Stimulated activated CD4-positive, alpha-beta T cell treated with anti-CD3 and anti-CD28 coated beads, TNF-alpha, amount 100 ng/mL, for 4 hours (primary cell): ENCODE measurements at regions not wholly inside any gene's neighbourhood (a gene's known extent, or its start where the extent isn't known, plus 50 kb on each side); places are given as distances from the start of the nearest gene placed in this dataset.

Experiments
- DNase-seq, 3 experiments: peaks; one replicate each; pipeline ENCODE4 v3.0.0-alpha.2; 2020; ENCODE audit warnings: low read depth in 3 of 3

DNA sequence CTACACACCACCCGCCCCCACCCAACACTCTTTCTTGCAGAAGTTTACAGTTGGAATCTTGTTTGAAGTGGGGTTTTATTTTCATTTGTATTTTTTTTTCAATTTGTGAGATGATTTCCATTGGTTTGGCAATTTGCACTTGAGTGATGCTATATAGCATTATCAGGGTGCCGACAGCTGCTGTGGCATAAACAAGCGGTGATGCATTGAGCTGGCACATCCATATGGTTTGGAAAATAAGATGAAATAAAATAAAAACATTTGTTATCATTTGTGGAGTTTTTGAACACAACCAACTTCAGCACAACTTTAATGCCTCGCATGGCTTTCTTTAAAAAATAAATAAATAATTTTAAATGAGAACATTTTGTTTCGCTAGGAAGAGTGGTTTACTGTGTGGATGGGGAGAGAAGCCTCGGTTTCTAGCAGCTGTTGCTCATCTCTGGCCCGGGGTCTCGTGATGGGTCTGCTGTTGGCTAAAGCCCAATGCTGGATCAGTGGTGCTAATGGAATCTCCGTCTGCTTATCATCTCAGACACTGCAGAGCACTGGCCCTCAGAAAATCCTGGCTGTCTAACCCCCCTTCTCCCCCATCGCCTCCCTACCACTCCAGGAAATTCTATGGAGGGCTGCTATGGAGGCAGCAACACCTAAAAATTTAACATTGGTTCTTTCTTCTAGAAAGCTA is 192.3 kb upstream of the MAF start:
- DNase-seq = no peak

DNA sequence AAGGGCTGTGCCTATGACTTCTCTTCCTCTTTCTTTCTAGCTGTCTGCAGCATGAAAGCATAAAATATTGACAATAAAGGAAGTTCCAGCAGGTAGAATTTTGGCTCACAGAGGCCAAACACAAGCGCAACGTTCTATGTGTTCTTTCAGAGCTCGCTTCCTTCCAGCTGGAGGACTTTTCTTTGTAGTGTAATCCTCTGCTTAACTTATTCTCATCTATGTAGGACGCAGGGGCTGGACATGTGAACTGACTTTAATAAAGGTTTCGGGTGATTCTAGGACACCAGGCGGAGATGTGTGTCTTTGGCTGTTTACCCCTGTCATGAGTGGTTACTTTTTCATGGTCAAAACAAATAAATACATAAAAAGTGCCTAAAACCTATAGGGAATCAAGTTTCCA is 191.5 kb upstream of the MAF start:
- no peak for DNase-seq

DNA sequence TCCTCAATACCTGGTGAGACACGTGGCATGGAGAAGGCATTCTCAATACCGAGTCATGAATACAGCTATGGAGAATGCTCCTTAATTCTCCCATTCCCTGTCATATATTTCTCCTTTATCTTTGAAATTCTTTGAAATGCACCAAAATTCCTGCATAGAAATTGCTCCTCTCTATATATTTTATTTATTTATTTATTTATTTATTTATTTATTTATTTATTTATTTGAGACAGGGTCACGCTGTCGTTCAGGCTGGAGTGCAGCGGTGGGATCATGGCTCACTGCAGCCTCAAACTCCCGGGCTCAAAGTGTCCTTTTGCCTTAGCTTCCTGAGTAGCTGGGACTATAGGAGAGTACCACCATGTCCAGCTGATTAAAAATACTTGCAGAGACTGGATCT is 190.3 kb upstream of the MAF start:
- no peak for DNase-seq

DNA sequence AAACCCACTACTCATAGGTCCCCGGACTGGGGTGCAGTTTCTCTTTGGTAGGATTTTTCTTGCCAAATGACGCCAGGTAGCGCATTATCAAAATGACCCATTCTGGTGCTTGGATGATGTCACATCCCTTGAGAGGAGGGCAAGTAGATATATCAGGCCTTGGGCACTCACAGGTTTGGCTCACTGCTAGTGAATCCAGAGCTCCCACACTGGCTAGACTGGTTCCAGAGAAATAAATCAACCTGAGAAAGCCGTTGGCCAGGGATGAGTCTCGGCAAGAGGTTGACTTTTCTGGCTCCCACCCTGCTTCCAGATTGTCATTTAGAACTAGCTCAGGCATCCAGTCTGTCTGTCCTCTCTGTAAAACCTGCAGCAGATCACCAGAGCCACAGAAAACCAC is 188.4 kb upstream of the MAF start:
- no peak for DNase-seq

DNA sequence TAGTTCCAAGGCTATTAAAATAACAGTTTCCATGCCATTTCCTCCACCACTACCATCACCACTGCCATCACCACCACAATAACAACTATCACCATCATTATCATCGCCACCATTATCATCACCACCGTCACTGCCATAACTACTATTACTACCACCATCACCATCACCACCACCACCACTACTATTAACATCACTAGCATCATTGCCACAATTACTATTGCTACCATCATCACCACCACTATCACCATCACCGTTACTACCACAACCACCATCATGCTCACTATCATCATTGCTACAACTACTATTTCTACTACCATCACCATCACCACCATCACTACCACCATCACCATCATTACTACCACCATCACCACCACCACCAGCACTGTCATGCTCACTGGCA is 185.9 kb upstream of the MAF start:
- no peak for DNase-seq

DNA sequence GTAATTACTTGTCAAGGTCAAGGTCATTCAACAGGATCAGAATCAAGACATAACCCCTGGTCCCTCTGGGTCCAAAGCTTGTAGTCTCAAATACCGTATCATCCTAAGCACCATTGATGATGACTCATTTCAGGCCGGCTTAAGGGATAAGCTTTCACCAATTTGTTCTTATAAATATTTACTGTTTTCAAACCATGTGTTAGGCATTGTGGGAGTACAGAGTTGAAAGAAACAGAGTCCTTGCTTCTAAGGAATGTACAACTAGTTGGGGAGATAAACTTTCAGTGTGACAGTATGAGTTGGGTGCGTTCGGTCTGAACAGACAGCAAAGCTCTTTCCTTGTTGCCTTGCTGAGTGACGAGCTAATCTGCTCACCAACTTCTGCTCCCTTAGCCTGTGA is 183.5 kb upstream of the MAF start:
- DNase-seq = no peak

DNA sequence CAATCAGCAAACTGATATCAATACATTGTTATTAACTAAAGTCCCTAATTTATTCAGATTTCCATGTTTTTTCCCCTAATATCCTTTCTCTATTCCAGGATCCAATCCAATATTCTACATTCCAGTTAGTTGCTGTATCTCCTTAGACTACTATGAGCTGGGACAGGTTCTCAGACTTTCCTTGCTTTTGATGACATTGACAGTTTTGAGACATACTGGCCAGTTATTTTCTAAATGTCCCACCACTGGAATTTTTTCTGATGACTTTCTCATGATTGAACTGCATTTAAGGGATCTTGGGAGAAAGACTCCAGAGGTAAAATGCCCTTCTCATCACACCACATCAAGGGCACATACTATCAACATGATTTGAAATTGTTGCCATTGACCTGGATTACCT is 177.1 kb upstream of the MAF start:
- DNase-seq = no peak

DNA sequence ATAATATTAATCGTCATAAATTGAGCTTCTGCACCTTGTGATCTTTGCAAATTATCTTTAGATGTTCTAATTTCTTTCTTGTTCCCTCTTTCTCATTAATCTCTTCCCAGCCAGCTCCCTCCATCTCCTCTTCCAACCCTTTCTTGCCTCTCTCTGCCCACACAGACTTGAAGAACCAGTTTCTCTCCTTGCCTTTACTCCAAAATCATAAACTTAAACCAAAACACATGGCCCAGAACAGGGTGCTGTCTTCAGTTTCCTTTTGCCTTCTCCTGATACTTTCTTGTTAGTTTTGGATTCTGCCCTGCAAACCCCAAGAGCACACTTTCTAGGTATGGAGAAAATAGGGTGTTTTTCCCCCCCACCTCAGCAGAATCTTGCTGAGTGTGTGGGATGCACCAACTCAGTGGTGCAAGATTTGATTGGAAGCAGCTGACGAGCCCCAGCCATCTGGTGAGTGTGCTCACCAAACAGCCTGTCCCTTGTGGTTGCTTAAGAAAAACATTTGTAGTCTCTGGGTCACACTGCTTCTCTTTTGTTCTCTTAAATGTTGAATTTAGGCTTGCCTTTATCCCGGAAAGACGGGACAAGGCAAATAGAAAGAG is 175.8 kb upstream of the MAF start:
- no peak for DNase-seq

DNA sequence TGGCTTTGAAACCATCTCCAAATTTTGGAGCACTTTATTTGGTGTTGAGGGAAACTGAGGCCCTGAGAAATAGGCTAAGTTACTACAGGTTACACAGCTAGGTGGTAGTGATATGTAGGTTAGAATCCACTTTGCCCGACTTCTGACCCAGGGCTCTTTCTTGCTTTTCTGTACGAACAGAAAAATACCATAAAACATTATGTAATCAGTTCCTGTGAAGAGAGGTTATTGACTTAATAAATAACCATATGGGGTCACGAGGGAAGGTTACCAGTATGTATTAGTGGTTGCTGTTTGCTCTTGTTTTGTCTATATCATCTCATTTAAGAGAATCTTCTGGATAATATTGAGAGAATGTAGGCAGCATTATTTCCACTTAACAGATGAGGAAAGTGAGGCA is 172.2 kb upstream of the MAF start:
- DNase-seq = no peak

DNA sequence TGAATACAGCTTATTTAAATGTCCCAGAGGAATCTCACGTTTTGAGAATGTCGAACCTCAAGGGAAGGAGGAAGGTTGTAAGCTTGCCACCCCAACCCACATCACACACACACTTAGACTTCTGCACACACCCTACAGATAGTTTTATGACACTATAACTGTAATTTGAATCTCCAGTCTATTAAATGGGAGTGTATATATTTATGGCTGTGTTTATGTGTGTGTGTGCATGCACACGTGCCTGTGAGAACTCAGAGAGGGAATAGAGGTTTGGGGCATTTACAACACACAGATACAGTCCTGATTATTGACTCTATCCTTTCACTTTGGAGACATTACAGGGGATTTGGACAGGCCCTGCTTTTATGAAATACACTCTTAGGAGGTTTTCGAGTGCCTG is 171.5 kb upstream of the MAF start:
- no peak for DNase-seq

DNA sequence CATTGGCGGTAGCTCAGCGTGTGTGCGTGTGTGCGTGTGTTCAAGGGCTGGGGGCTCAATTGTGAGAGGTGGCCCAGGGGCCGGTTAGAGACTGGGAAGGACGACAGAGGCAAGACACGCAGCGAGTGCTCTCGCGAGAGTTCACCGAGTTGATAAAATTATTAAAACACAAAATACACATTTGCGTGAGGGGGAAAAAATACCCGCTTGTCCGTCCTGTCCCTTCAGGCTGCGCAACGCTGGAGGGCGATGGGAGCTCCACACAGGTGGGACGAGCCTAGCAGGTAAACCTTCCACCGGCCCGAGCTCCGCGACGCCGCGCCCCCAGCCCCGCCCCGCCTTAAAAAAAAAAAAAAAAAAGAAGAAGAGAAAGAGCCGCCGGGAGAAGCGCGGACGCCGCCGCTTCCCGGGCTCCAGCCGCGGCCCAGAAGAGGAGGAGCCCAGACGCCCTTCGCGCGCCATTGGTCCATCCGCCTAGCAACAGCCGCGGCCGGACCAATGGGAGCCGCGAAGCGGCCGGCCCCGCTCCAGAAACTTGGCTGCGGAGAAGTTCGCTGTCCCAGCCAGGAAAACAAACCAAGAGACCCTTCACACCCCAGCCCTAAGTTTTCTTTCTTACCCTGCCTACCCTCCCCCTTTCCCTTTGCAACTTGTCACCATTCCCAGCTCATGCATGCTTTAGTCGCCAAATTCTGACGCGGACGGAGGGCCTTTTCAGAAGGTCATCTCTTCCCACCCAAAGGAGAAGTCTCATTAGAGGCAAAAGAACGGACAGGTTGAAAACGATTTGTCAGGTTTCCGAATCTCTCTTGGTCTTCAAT is 169.9 kb upstream of the MAF start:
- DNase-seq = peak; percentile 21 to 36 (median 24)

DNA sequence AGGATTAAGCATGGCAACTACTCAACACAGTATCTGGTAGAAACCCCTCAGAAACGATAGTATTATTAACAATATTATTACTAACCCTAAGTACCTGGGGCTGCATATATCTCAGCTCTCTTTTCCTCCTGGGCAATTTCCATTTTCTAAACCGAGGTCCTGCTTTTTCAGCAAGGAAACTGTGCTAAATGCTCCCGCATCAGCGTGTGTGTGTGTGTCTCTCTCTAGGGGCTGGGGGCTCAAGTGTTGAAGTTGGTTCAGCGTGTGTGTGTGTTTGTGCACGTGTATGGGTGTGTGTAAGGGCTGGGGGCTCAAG is 169.3 kb upstream of the MAF start:
- DNase-seq = no peak

DNA sequence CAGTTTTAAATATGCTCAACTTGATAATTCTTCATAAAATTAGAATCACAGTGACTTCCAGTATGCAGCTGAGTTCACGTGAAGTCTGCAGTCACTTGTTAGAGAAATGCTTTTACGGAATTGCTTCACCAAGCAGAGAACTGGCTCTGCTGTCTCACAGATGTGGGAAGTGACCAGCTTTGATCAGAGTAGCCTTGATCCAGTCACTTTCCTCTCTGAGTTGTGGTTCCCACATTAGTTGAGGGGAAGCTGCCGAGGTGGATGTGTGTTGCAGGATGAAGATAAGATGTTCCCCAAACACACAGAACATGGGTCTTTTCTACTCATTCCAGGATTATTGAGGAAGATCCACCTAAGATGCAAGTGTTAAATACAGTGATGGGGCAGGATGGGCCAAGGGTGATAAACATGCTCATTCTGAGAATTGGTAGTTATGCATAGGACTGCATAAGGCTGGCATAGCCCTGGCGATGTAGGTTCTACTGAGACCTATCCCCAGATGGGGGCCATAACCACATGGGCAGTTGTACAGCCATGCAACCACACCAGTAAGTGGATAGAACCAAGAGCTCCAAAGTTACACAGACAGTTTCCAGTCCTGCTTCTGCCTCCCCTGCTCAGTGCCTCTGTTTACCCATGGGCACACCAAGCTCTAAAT is 168.9 kb upstream of the MAF start:
- no peak for DNase-seq

DNA sequence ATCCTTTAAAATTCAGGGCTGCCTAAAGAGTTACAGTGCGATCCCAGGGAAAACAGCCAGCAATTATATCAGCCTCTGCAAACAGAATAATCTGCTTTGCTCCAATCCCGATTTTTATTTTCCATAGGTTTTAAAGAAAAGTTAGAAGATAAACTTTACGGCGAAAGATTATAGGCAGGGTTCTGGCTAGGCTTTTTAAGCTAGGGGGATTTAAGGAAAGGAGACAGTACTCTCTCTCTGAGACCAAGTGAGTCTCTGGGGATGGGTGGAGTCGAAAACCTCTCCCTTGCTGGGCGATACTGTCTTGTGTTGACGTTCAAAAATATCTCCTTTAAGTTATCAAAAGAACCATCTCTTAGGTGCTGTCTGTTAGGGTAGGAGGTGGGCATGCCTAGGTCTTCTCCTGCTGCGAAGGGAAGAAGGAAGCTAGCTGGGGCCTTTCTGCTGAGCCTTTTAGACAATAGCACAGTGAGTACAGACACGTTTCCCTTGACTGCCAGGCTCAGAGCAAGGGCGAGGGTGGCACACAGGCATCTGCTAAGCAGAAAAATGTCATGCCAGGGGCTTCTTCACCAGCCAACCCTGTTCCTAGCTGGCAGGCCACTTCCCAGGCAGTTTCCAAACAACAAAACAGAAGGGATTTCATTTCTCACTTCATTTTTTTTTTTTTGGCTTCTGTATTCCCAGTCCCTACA is 167.9 kb upstream of the MAF start:
- DNase-seq = no peak

DNA sequence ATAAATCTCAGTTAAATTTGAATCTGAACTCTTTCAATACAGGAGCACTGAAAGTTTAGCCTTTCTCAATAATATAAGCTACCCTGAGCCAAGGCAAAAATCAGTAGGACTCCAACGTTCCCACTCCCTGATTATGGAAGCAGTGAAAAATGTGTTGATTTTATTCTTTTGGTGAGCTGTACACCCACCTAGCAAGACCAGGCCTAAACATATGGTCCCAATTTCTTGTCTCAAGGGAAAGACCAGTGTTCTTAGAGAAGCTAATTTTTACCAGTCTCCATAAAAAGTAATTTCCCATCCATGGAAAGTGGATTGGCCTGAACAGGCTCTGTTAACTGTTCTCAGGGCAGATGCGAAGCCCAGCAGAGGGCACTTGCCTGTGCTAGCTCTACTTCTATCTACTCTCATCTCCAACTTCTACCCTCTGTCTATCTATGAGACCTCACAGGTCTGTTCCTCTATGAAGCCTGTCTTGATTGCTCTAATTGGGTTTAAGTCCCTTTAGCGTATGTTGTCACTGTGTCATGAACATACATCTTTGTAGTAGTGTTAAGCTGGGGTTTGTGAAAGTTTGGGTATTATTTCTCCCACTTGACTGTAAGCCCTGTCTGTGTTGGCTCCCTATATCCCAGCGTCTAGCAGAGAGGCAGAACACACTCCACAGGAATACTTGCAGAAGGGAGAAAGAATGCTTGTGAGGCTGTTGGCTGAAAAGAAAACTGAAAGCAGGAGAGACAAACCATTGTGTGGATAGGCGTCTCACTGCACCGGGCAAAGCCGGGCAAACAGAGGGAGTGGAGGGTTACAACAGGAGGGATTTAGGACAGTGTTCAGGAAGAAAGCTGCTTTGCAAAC is 167.1 kb upstream of the MAF start:
- no peak for DNase-seq

DNA sequence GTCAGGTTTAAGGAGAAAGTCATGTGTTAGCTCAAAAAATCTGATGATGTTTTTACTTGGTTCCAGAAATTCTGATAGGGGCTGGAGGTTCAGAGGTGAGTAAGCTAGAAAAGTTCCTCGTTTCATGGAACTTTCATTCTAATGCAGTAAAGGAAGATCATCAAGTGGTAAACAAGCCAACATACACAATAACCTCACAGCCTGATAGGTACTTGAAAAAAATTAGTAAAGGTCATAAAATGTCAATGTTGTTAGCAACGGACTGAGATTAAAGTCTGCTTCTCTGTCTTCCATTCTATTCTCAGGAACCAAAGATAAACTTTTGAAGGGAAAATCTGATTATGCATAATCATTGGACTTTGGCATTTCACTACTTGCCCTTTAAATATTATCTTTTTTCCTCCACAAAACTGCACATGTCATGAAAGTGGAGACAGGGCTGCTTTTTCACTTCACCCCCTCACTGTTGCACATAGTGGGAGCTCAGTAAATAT is 165.4 kb upstream of the MAF start:
- DNase-seq = no peak

DNA sequence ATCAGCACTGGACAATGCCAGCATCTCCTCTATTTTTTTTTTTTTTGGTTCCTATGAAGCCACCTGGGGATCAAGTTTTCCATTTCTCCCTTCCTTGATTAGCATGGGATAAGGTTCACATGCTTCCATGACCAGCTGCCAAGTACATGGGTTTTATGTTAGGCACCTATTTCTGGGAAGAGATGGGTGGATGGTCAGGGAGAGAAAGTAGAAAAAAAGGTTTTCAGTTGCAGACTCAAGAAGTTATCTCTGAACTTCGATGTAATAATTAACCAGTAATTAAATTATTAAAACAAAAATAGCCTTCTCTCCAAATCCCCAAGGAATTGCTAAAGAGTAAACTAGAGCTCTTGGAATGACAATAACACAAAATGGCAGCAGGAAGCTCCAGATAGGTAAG is 164.9 kb upstream of the MAF start:
- no peak for DNase-seq

DNA sequence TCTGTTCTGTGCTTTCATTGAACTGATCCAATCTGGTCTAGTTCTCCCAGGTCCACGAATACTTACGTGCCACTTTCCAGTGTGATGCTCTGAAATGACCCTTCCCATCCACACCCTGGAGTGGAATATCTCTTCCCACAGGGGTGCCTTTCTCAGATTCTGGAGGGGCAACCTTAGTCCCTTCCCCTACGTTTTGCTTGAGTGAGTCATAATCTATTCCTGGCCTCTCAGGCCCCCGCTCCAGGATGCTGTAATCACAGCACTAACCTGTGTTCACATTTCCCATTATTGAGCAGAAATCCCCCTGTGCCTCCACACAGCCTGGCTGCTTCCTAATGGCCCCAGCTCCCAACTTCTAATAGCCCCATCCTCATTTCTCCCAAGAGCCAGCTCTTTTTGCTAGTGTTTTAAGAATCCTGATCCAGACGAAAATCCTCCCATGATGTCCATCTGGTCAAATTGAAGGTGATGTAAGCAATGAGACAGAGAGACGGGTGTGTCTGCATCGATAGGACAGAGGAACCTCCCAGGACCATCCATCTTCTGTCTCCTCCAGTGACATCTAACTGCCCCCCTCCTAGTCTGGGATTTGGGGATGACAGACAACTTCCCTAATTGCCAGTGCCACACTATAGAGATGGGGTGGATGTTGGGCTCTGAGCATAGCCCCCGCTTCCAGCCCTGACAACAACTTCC is 164.0 kb upstream of the MAF start:
- no peak for DNase-seq

DNA sequence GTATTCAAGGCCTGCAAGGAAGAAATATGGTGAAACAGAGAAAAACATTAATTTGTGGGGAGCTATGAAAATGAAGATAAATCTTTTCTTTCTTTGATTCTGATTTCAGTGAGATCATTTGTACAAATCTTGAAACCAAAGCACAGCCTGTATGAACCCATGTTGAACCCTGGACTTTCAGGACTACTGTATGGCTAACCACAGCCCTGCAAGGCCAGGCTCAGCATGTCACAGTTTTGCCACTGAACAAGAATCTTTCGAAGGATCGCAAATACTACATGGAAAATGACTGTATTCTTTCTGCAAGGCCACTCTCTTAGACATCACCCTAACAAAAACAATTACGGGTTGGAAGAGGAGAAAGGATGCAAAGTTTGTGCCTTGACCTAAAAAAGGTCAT is 161.7 kb upstream of the MAF start:
- no peak for DNase-seq

DNA sequence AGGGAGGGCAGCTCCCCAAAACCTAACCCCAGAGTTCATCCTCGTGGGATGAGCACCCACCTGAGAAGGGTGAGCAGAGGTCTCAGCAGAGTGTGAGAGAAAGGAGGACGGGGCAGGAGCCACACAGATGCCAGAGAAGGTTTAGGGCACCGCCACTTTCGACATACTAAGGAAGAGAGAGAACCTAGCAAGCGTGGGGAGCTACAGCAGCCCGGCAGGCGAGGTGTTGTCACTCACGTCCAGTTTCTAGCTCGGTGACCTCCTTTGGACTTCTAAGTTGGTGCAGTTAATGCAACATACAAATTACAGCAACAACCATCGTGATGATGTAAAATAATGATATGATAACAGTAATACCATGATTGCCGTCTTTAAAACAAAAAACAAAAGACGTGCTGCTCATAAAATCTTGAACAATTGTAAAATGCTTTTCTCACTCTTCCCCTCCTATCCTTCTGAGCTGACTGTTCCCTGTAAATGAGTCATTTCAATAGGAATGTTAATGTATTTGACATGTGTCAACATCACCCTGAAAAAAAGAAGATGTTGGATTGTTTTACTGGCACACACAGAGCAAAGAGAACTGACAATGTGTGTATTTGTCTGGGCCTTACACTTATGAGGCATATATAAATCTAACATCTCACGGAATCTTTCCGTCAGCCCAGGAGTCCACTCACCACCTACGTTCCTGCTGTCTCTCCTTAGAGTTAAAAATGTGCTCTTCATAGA is 158.2 kb upstream of the MAF start:
- DNase-seq = no peak
